NCI-H2081 (cell line): ENCODE measurements at regions not wholly inside any gene's neighbourhood (a gene's known extent, or its start where the extent isn't known, plus 50 kb on each side); places are given as distances from the start of the nearest gene placed in this dataset.
"Not testable (repeated sequence)": the region's sequence is repeated elsewhere in the genome, so short reads cannot be mapped to it uniquely, and the experiment has no call there.

ENCODE experiments used
- DNase-seq, 2 experiments: peaks; one replicate each; lab custom pipeline; 2025; lab: John Stamatoyannopoulos, UW

DNA sequence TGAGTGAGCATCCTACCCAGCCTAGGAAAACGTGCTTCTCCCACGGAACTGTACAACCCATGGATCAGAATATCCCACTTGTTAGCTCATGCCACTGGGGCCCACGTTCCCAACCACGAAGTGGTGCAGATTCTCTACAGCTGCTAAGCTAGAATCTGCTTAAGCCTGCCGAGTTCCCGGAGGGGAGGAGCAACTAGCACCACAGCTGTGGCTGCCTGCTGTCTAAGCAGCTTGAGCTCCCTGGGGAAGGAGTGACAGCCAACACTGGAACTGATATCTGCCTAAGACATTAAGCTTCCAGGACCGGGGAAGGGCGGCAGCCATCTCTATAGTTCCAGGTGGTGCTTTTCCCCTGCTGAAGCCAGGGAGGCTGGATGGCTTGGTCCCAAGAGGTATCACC lies 334.7 kb upstream of the CHRM2 start:
- no peak for DNase-seq

DNA sequence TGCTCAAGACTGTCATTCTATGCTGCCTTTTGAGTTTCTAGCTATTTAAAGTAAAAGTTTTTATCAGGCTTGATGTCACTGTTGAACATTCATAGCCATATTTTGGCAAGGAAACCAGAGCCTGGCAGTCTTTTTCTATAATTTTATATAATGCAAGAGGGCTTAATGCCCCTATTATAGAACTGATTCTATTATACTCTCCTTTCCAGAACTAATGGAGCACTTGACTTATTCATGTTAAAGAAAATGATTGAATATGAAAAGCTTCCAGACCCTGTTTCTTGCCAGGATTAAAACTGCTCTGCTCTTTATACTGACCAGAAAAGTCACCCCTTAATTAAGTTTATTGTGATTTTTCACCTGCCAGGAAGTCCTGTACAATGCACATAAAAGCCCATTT lies 337.6 kb upstream of the CHRM2 start:
- peak; percentile 37 to 89 for DNase-seq

DNA sequence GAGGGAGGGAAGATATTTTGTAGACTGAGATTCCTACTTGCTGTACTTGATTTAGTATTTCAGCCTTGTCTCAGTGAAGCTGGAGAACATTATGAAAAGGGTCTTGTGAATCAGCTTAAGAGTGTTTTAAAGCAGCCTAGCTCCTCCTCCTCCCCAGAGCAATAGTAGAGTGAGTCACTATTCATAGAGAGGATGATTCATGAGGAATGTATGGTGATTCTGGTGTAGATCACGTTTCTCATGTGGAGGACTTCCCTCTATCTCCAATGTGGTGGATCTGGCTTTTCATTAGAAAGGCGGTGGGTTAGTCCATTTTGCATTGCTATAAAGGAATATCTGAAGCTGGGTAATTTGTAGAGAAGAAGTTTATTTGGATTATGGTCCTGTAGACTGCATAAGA lies 340.1 kb upstream of the CHRM2 start:
- DNase-seq = no peak

DNA sequence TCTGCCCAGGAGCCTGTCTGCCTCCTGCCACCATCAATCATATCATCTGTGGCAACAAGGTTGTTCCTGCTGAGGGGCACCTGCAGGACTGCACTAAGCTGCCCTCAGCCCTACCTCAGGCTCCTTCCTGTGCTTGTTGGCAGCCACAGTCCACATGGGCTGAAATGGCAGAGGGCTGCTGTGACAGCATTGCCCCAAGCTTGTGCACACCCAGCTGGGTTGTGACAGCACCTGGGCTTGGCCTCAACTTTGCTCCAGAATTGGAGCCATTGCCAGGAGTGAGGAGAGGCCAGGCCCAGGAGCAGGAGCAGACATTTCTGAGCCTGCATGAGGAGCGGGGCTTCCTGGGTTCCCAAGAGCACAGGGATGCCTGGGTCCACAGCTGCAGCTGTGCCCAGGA lies 340.9 kb upstream of the CHRM2 start:
- DNase-seq = no peak

DNA sequence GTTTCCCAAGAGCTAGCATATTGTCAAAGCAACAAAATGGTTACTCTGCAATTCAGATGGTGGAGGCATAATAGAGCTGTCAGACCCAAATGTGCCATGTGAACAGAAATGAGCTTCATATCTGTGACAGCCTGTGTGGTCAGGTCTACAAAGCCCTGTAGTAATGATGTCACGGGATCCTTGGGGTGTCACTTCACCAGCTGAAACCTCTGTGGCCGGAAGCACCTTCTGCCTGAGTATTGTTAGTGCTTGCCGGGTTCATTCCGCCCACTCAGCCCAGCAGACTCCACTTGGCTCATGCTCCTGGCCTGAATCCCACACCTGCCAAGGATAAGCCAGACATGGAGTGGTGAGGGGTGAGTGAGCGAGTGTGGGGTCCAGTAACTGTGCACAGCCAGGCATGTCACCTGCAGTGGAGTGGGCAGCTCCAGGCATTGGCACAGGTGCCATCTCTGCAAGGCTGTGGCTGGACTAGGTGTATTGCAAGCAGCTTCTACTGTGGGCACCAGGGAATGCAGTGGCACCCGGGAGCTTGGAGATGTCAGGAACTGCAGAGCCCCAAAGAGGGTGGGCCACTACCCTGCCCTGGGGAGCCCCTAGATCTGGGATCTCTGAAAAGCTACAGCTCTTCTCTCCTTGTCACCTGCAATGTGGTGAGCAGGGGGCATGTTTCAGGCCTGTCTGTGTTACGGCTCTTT lies 341.9 kb upstream of the CHRM2 start:
- DNase-seq = no peak

DNA sequence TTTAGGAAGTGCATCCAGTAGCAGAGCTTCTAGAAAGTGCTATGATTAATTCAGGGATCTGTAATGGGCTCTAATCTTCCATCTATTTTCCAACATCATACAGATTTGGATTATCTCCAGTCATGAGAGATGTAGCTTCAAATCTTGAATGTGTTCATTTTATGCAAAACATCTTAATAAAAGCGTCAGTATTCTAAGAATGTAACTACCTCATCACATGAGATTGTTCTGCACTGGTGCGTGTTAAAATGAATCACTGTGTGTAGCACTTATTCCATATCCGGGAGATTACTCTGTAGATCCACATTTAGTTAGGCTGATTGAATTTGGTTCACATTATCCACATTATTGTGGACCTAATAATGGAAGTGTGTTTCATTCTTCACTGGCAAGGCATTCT lies 344.9 kb upstream of the CHRM2 start:
- DNase-seq = no peak

DNA sequence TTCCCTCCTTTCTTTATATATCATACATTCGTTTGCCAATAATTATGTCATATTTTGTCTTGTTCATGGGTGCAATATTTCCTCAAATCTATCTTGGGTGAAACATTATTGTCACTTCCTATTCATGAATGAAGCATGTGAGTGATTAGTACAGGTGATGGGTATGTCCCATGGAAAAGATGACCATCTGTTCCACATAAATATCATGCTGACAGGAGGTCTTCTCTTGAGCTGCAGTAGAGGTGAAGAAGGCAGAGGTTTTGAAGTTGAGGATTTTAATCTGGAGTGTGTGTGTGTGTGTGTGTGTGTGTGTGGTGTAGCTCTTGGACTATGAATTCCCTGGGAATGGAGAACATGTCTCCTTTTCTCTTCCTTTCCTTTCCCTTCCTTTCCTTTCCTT lies 350.5 kb upstream of the CHRM2 start:
- DNase-seq = no peak

DNA sequence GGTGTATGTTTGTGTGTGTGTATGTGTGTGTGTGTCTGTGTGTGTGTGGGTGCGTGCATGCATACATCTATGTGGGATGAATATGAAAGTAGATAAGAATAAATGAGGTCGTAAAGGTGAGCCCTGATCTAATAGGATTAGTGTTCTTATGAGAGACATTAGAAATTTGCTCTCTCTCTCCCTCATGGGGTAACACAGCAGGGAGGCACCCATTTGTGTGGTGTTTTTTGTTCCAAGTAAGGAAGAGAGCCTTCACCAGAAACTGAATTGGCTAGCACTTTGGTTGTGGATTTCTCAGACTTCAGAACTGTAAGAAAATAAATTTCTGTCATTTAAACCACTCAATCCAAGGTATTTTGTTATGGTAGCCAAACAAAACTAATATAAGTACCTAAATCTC lies 353.7 kb upstream of the CHRM2 start:
- no peak for DNase-seq

DNA sequence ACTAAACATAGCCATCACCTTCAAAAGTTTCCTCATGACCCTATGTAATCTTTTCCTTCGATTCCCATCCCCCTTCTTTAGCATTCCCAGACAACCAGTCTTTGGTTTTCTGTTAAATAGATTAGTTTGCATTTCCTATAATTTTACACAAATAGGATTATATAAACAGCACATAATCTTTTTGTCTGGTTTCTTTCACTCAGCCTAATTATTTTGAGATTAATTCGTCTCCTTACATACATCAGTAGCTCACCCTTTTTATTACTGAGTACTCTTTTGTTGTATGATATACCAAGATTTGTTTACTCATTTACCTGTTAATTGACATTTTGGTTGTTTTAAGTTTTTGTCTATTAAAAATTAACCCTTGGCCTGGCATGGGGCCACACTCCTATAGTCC lies 354.7 kb upstream of the CHRM2 start:
- DNase-seq = no peak

DNA sequence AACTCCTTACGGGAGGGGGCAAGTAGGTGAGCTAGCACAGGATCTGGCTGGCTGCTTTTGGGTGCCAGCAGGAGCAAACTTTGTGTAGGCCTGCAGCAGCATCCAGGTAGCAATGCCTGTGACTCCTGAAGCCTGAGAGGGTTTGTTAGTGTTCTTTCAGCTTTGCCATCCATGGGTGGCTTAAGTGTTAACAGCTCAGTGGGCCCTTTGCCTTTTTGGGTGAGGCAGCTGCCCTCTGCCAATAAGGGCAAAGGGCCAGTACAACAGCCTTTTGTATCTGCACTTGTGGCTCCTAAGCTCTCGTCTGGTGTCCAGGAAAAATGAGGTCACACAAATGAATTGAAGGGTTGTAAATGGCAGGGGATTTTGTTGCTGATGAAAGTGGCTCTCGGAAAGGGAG lies 359.0 kb upstream of the CHRM2 start:
- no peak for DNase-seq

DNA sequence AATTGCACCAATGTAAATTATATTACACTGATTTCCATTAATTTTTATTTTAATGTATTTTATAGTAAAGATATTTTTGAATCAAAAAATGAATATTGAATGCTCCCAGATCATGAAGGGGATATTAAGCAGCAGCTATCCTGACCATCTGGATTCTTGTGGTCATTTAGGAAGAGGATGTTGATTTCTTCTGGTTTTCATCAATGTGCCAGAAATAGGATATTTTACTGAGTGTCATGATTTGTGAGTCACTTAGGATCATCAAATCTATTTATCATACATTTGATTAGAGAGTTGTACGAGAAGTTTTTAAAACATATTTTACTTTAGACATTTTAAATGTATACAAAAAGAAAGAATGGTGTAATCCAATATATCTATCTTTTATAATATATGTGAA lies 366.3 kb upstream of the CHRM2 start:
- no peak for DNase-seq

DNA sequence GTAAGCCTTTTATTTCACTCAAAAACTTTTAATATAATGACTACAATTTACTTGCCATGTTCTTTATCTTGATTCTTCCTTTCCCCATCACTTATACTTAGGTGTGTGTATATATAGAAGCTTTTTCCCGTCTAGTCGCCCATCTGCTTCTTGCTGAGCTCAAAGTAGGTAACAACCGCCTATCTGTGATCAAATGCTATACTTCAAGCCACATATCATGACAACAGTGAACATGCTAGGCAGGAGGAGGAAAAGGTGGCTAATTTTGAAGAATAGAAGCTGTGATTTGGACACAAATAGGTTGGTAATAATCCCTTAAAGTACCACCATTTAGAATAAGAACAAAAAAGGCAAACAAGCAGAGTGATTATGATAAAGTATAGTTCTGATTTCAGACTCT lies 367.3 kb upstream of the CHRM2 start:
- DNase-seq = no peak

DNA sequence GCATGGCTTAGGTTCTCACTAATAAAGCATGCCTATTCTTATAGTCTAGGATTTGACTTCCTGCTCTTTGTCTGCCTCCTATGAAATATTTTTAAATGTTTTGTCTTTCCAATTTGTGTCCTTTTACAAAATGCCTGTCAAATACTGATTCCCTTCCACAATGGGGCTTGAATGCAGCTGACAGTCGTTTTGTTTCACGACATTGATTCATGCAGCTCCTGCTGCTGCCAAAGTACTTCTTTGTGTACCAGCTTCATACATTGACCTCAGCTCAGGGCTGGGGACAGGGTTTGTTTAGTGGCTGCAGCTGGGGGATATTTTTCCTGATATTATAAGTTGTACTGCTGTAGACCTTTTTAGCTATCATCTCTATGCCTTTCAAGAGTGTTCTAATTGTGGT lies 371.9 kb upstream of the CHRM2 start:
- DNase-seq = peak; percentile 11 to 31

DNA sequence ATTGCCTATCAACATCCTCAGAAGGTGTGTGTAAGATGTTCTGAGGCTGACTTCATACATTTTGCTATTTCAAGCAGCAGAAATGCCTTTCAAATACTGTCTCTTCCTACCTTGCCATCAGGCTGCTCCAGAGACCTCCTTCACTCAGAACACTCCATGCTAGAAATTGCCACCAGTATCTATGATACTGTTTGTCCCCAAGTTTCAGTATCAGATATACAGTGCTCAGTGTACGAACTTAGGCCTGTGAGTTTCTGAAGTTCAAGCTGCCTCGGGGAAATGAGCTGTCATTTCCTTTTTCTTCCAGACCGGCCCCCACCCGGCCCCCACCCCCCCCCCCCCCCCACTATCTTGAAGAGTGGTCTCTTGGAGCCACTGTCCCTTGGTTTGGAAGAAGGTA lies 373.4 kb upstream of the CHRM2 start:
- DNase-seq = no peak

DNA sequence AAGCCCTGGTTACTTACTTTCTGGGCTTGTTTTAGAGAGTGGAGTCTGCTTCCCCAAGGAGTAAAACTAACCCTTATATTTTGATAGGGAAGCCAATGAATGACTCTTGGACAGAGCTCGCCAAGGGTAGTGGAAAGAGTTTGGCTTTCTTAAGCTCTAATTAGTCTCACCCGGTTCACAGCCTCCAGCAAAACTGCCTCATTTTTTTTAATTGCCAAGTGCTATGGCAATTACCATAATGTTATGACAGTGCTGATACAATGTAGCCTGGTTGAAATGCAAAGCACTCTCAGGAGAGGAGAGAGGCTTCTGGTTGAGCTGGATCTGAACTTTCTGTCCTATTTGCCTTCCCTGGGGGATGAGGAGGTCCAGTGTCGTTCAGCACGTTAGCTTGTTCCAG lies 376.1 kb upstream of the CHRM2 start:
- peak in 1 of 2 experiments; percentile 10 for DNase-seq

DNA sequence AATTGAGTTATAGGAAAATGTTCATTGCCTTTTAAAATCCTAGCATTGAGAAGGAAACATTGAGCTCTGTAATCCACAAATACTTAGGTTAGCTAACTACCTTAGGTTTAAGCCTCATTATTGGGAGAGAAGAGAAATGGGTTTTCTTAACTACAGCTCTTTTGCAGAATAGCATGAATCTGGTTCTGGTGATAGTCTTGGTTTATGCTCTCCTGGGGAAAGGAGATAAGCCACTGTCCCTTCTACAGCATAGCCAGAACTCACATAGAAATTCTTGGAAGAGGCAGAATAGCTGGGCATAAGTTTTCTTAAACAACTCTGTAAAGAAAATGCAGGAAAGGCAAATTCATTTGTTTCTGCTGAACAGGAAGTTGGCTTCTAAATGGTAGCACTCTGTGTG lies 378.6 kb upstream of the CHRM2 start:
- DNase-seq = no peak

DNA sequence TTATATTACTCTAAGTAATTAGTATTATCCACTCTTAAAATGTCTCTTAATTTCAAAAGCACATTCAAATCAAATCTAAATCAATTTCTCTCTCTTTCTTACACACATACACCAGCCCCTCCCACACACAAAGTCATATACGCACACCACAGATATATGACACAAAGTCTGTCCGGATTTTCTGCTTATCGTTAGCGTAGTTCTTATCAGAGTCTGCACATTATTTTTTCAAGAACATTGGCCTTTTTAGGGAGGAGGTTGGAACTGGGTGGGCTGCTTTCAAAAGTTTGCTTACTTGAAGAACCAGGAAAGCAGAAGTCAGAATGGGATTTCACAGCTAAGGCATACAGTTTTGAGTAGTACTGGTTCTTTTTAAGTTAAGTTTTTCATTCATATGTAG lies 387.6 kb upstream of the CHRM2 start:
- DNase-seq = no peak

DNA sequence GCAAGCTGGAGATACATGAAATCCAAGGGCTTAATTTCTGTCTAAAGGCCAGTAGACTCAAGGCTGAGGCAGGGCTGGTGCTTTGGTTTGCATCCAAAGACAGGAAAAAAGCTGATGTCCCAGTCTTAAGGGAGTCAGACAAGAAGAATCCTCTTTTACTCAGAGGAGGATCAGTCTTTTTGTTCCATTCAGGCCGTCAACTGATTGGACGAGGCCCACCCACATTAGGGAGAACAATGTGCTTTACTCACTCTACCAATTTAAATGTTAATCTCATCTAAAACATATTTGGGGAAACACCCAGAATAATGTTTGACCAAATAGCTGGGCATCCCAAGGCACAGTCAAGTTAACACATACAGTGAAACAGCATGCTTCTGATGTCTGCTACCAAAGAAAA lies 388.5 kb upstream of the CHRM2 start:
- no peak for DNase-seq

DNA sequence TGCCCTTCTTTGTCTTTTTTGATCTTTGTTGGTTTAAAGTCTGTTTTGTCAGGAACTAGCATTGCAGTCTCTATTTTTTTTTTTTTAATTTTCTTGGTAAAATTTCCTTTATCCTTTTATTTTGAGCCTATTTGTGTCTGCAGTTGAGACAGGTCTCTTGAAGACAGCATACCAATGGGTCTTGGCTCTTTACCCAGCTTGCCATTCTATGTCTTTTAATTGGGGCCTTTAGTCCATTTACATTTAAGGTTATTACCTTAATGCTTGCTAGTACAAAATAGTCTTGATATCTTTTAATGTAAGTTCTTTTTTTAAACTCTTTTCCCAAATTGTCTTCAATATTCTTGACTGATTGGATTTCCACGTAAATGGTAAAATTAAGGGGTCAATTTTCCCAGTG lies 398.3 kb upstream of the CHRM2 start:
- no peak for DNase-seq

DNA sequence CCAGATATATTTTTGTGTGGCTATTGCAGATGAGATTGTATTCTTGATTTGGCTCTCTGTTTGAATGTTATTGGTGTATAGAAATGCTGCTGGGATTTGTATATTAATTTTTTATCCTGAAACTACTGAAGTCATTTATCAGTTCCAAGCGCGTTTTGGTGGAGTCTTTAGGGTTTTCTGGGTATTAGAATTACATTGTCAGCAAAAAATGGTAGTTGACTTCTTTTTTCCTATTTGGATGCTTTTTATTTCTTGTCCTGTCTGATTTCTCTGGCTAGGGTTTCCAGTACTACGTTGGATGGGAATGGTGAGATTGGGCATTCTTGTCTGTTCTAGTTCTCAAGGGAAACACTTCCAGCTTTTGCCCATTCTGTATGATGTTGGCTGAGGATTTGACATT lies 415.5 kb upstream of the CHRM2 start:
- no peak for DNase-seq

DNA sequence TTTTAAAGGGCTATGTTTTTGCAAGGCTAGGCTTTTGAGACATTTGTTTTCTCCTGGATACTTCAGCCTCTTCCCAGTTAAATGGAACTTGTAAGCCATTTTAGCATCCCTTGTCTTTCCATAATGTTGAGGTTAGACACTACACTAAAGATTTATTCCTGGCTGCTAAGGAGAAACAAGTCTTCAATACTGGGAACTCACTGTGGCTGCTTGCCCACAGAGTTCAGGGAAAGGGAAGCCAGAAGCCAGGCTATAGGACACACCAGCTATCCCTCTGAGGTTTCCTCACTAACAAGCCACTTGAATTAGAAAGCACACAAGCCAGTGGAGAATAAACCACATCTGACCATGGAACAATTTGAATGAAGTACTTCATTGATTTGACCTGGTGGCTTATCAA lies 421.7 kb upstream of the CHRM2 start:
- DNase-seq = no peak

DNA sequence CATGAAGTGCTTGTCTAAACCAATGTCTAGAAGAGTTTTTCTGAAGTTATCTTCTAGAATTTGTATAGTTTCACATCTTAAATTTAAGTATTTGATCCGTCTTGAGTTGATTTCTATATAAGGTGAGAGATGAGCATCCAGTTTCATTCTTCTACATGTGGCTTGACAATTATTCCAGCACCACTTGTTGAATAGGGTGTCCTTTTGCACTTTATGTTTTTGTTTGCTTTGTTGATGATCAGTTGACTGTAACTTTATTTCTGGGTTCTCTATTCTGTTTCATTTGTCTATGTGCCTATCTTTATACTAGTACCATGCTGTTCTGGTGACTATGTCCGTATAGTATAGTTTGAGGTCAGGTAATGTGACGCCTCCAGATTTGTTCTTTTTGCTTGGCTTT lies 426.6 kb upstream of the CHRM2 start:
- no peak for DNase-seq

DNA sequence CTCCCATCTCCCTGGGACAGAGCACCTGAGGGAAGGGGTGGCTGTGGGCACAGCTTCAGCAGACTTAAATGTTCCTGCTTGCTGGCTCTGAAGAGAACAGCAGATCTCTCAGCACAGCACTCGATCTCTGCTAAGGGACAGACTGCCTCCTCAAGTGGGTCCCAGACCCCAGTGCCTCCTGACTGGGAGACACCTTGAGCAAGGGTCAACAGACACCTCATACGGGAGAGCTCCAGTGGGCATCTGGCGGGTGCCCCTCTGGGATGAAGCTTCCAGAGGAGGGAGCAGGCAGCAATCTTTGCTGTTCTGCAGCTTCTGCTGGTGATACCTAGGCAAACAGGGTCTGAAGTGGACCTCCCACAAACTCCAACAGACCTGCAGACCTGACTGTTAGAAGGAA lies 436.7 kb upstream of the CHRM2 start:
- not testable (repeated sequence) for DNase-seq

DNA sequence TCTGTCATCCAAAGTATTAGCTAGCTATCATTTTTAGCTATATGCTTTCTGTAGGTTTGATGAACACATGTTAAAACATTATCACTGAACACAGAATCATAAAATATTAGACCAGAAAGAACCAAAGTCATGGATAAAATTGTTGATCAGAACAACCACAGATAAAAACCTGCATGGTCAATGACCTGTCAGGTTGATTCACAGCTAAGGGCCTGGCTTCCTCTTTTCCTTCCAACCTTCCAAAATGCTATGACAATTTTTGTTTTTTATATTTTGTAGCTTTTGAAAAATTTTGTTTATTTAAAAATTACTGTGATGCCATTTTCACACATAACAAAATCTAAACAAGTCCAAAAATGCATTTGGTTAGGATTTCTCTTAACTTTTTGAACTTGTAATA lies 444.4 kb upstream of the CHRM2 start:
- DNase-seq = no peak

DNA sequence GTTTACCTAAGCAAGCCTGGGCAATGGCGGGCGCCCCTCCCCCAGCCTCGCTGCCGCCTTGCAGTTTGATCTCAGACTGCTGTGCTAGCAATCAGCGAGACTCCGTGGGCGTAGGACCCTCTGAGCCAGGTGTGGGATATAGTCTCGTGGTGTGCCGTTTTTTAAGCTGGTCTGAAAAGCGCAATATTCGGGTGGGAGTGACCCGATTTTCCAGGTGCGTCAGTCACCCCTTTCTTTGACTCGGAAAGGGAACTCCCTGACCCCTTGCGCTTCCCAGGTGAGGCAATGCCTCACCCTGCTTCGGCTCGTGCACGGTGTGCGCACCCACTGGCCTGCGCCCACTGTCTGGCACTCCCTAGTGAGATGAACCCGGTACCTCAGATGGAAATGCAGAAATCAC lies 442.6 kb upstream of the MTPN start:
- DNase-seq = not testable (repeated sequence)
